GM18505 (cell line): ENCODE measurements at regions not wholly inside any gene's neighbourhood (a gene's known extent, or its start where the extent isn't known, plus 50 kb on each side); places are given as distances from the start of the nearest gene placed in this dataset.
A peak's percentile ranks its signal among the peaks of the same experiment; 100 is the strongest.

Experiments
- ATAC-seq: cut with Tn5 transposase; IDR thresholded peaks from one replicate; pipeline ENCODE4 v1.9.1; 2021; ENCODE audit not compliant: unreplicated experiment
- POLR2A ChIP-seq: IDR thresholded peaks from 4 replicates; pipeline ENCODE4 v1.6.1; 2011; ENCODE audit warnings: borderline replicate concordance; ENCODE audit not compliant: insufficient read depth, insufficient read length; ENCODE audit errors: extremely low read depth

- no peak for ATAC-seq
- no peak for TF ChIP-seq POLR2A
Measured at GRCh38 chr20:1783245-1783644, 112.0 kb upstream of the SIRPA start.

- ATAC-seq, result no peak
- no peak for TF ChIP-seq POLR2A
Measured at GRCh38 chr20:1782181-1782580, 113.0 kb upstream of the SIRPA start.

GRCh38 chr20:1779567-1779966, 115.6 kb upstream of the SIRPA start:
- no peak for TF ChIP-seq POLR2A
- ATAC-seq, result no peak

- ATAC-seq, result no peak
- TF ChIP-seq POLR2A, result no peak
Measured at GRCh38 chr20:1778338-1778737, 116.9 kb upstream of the SIRPA start.

GRCh38 chr20:1777476-1777820, 117.8 kb upstream of the SIRPA start:
- ATAC-seq, result no peak
- no peak for TF ChIP-seq POLR2A

GRCh38 chr20:1776681-1777475, 118.3 kb upstream of the SIRPA start:
- no peak for TF ChIP-seq POLR2A
- peak; percentile 69 for ATAC-seq

- no peak for TF ChIP-seq POLR2A
- ATAC-seq, result no peak
Measured at GRCh38 chr20:1775117-1775516, 117.5 kb upstream of the SIRPG start.

- no peak for ATAC-seq
- no peak for TF ChIP-seq POLR2A
Measured at GRCh38 chr20:1774479-1774878, 116.9 kb upstream of the SIRPG start.

GRCh38 chr20:1773816-1774215, 116.2 kb upstream of the SIRPG start:
- ATAC-seq, result no peak
- TF ChIP-seq POLR2A, result no peak

GRCh38 chr20:1769491-1769890, 111.9 kb upstream of the SIRPG start:
- ATAC-seq, result no peak
- no peak for TF ChIP-seq POLR2A

GRCh38 chr20:1766731-1767130, 109.2 kb upstream of the SIRPG start:
- no peak for ATAC-seq
- TF ChIP-seq POLR2A, result no peak

GRCh38 chr20:1764136-1765033, 106.8 kb upstream of the SIRPG start:
- TF ChIP-seq POLR2A, result no peak
- ATAC-seq, result no peak

GRCh38 chr20:1761598-1761997, 104.0 kb upstream of the SIRPG start:
- TF ChIP-seq POLR2A, result no peak
- no peak for ATAC-seq

GRCh38 chr20:1761116-1761515, 103.5 kb upstream of the SIRPG start:
- no peak for TF ChIP-seq POLR2A
- ATAC-seq, result no peak

GRCh38 chr20:1758765-1759164, 101.2 kb upstream of the SIRPG start:
- ATAC-seq, result no peak
- no peak for TF ChIP-seq POLR2A
